BLaER1 (cell line): ENCODE measurements at regions not wholly inside any gene's neighbourhood (a gene's known extent, or its start where the extent isn't known, plus 50 kb on each side); places are given as distances from the start of the nearest gene placed in this dataset.

Experiments used
- H3K27ac ChIP-seq: shearing (Covaris generic); formaldehyde crosslinking; 2 replicates; pipeline ENCODE4 v1.8.1; 2022
- H3K27me3 ChIP-seq: shearing (Covaris generic); formaldehyde crosslinking; 2 replicates; pipeline ENCODE4 v1.8.1; 2022
- H3K36me3 ChIP-seq: shearing (Covaris generic); formaldehyde crosslinking; 2 replicates; pipeline ENCODE4 v1.8.1; 2022
- H3K4me1 ChIP-seq: shearing (Covaris generic); formaldehyde crosslinking; 2 replicates; pipeline ENCODE4 v1.8.1; 2022
- H3K4me2 ChIP-seq: shearing (Covaris generic); formaldehyde crosslinking; 2 replicates; pipeline ENCODE4 v1.8.1; 2022
- H3K4me3 ChIP-seq: shearing (Covaris generic); formaldehyde crosslinking; 2 replicates; pipeline ENCODE4 v1.8.1; 2022
- H3K9ac ChIP-seq: shearing (Covaris generic); formaldehyde crosslinking; 2 replicates; pipeline ENCODE4 v1.8.1; 2022
- H3K9me3 ChIP-seq: shearing (Covaris generic); formaldehyde crosslinking; 2 replicates; pipeline ENCODE4 v1.8.1; 2022
- H4K20me1 ChIP-seq: shearing (Covaris generic); formaldehyde crosslinking; 2 replicates; pipeline ENCODE4 v1.8.1; 2022
- Cebpa-rat ChIP-seq: shearing (Covaris generic); IDR thresholded peaks from 2 replicates; pipeline ENCODE4 v1.8.1; 2022

GRCh38 chr13:81606074-81606473 is 1265.1 kb upstream of the SPRY2 start:
- no peak overlapping the region for H3K27ac ChIP-seq
- H3K4me2 ChIP-seq = no peak overlapping the region
- H3K36me3 ChIP-seq = no peaks in the 10 kb centered on the region
- no peaks in the 10 kb centered on the region for H3K27me3 ChIP-seq
- H3K9me3 ChIP-seq = peaks cover 4% of the 10 kb centered on the region; the same call in 1 of the 2 replicates
- H3K4me1 ChIP-seq = peaks cover 30% of the 10 kb centered on the region
- no peak overlapping the region for H3K4me3 ChIP-seq
- no peaks in the 10 kb centered on the region for H4K20me1 ChIP-seq
- no peak overlapping the region for H3K9ac ChIP-seq
- TF ChIP-seq Cebpa-rat = no peak

GRCh38 chr13:81602241-81602640 is 1261.3 kb upstream of the SPRY2 start:
- H3K27ac ChIP-seq = no peak overlapping the region
- H3K4me2 ChIP-seq = no peak overlapping the region
- H3K9me3 ChIP-seq = peaks cover 4% of the 10 kb centered on the region; the same call in 1 of the 2 replicates
- TF ChIP-seq Cebpa-rat = no peak
- H3K36me3 ChIP-seq = no peaks in the 10 kb centered on the region
- H4K20me1 ChIP-seq = no peaks in the 10 kb centered on the region
- no peaks in the 10 kb centered on the region for H3K27me3 ChIP-seq
- H3K4me1 ChIP-seq = no peaks in the 10 kb centered on the region
- H3K9ac ChIP-seq = no peak overlapping the region
- no peak overlapping the region for H3K4me3 ChIP-seq

- H3K27ac ChIP-seq = no peak overlapping the region
- H4K20me1 ChIP-seq = no peaks in the 10 kb centered on the region
- no peaks in the 10 kb centered on the region for H3K36me3 ChIP-seq
- H3K9ac ChIP-seq = no peak overlapping the region
- no peaks in the 10 kb centered on the region for H3K9me3 ChIP-seq
- H3K4me3 ChIP-seq = no peak overlapping the region
- no peak overlapping the region for H3K4me2 ChIP-seq
- H3K4me1 ChIP-seq = no peaks in the 10 kb centered on the region
- H3K27me3 ChIP-seq = no peaks in the 10 kb centered on the region
- no peak for TF ChIP-seq Cebpa-rat
Observed at GRCh38 chr13:81597101-81597500, 1256.2 kb upstream of the SPRY2 start.

GRCh38 chr13:81596224-81596753 is 1255.4 kb upstream of the SPRY2 start:
- no peaks in the 10 kb centered on the region for H3K36me3 ChIP-seq
- no peaks in the 10 kb centered on the region for H3K4me1 ChIP-seq
- TF ChIP-seq Cebpa-rat = no peak
- H3K4me2 ChIP-seq = no peak overlapping the region
- no peaks in the 10 kb centered on the region for H3K9me3 ChIP-seq
- no peak overlapping the region for H3K4me3 ChIP-seq
- no peaks in the 10 kb centered on the region for H3K27me3 ChIP-seq
- H4K20me1 ChIP-seq = no peaks in the 10 kb centered on the region
- no peak overlapping the region for H3K27ac ChIP-seq
- H3K9ac ChIP-seq = no peak overlapping the region

- H3K36me3 ChIP-seq = no peaks in the 10 kb centered on the region
- H3K4me3 ChIP-seq = no peak overlapping the region
- H3K27me3 ChIP-seq = no peaks in the 10 kb centered on the region
- H3K4me2 ChIP-seq = no peak overlapping the region
- H4K20me1 ChIP-seq = no peaks in the 10 kb centered on the region
- no peak overlapping the region for H3K9ac ChIP-seq
- no peaks in the 10 kb centered on the region for H3K4me1 ChIP-seq
- no peaks in the 10 kb centered on the region for H3K9me3 ChIP-seq
- H3K27ac ChIP-seq = no peak overlapping the region
- no peak for TF ChIP-seq Cebpa-rat
Observed at GRCh38 chr13:81591528-81592220, 1250.7 kb upstream of the SPRY2 start.

GRCh38 chr13:81582381-81582780 is 1241.5 kb upstream of the SPRY2 start:
- H3K4me3 ChIP-seq = no peak overlapping the region
- no peak overlapping the region for H3K4me2 ChIP-seq
- H3K9ac ChIP-seq = no peak overlapping the region
- no peak overlapping the region for H3K27ac ChIP-seq
- no peaks in the 10 kb centered on the region for H3K36me3 ChIP-seq
- no peaks in the 10 kb centered on the region for H4K20me1 ChIP-seq
- TF ChIP-seq Cebpa-rat = no peak
- H3K9me3 ChIP-seq = no peaks in the 10 kb centered on the region
- H3K4me1 ChIP-seq = peaks cover 14% of the 10 kb centered on the region
- H3K27me3 ChIP-seq = no peaks in the 10 kb centered on the region

- H3K4me3 ChIP-seq = no peak overlapping the region
- H3K27me3 ChIP-seq = no peaks in the 10 kb centered on the region
- peaks cover 3% of the 10 kb centered on the region; the same call in 1 of the 2 replicates for H3K9me3 ChIP-seq
- TF ChIP-seq Cebpa-rat = no peak
- no peak overlapping the region for H3K9ac ChIP-seq
- H3K27ac ChIP-seq = no peak overlapping the region
- no peaks in the 10 kb centered on the region for H3K36me3 ChIP-seq
- peaks cover 20% of the 10 kb centered on the region for H3K4me1 ChIP-seq
- peak overlapping the region; percentile 59 for H3K4me2 ChIP-seq
- no peaks in the 10 kb centered on the region for H4K20me1 ChIP-seq
Observed at GRCh38 chr13:81577601-81578195, 1236.8 kb upstream of the SPRY2 start.

- no peak for TF ChIP-seq Cebpa-rat
- H3K27ac ChIP-seq = no peak overlapping the region
Observed at GRCh38 chr13:81568824-81569223, 1227.9 kb upstream of the SPRY2 start.

GRCh38 chr13:81565849-81566248 is 1224.9 kb upstream of the SPRY2 start:
- no peak overlapping the region for H3K4me3 ChIP-seq
- no peaks in the 10 kb centered on the region for H3K36me3 ChIP-seq
- H3K4me2 ChIP-seq = no peak overlapping the region
- H3K9ac ChIP-seq = no peak overlapping the region
- TF ChIP-seq Cebpa-rat = no peak
- H3K27ac ChIP-seq = no peak overlapping the region
- H3K27me3 ChIP-seq = no peaks in the 10 kb centered on the region
- no peaks in the 10 kb centered on the region for H3K4me1 ChIP-seq
- H3K9me3 ChIP-seq = no peaks in the 10 kb centered on the region; the same call in 1 of the 2 replicates
- no peaks in the 10 kb centered on the region for H4K20me1 ChIP-seq

More at GRCh38 chr13:81568824-81569223, 1227.9 kb upstream of the SPRY2 start:
- no peaks in the 10 kb centered on the region for H3K27me3 ChIP-seq
- no peak overlapping the region for H3K9ac ChIP-seq
- no peak overlapping the region for H3K4me2 ChIP-seq
- no peak overlapping the region for H3K4me3 ChIP-seq
- no peaks in the 10 kb centered on the region for H3K9me3 ChIP-seq
- no peaks in the 10 kb centered on the region for H4K20me1 ChIP-seq
- no peaks in the 10 kb centered on the region for H3K36me3 ChIP-seq
- H3K4me1 ChIP-seq = no peaks in the 10 kb centered on the region

- H3K27me3 ChIP-seq = no peaks in the 10 kb centered on the region
- TF ChIP-seq Cebpa-rat = no peak
- no peak overlapping the region for H3K27ac ChIP-seq
- no peaks in the 10 kb centered on the region for H4K20me1 ChIP-seq
- no peak overlapping the region for H3K4me3 ChIP-seq
- H3K36me3 ChIP-seq = no peaks in the 10 kb centered on the region
- H3K9me3 ChIP-seq = no peaks in the 10 kb centered on the region; the same call in 1 of the 2 replicates
- H3K4me1 ChIP-seq = no peaks in the 10 kb centered on the region
- no peak overlapping the region for H3K4me2 ChIP-seq
- no peak overlapping the region for H3K9ac ChIP-seq
Observed at GRCh38 chr13:81563091-81563490, 1222.2 kb upstream of the SPRY2 start.
